ENCODE measurements at regions not wholly inside any gene's neighbourhood (a gene's known extent, or its start where the extent isn't known, plus 50 kb on each side); places are given as distances from the start of the nearest gene placed in this dataset.

GRCh38 chr1:47683401-47683800, 245.6 kb downstream of the FOXD2 start:
- no peaks in the 10 kb centered on the region for H3K36me3 ChIP-seq (ENCODE audit: control insufficient read depth in 2 of 4, insufficient read depth in 4 of 4, low read length in 3 of 4)
- no peak for FAIRE-seq
- CTCF ChIA-PET (ENCODE audit: partially characterized antibody) = interaction anchor here (0.7 to 6.1 kb wide), 5 partner anchors 8 to 251 kb away, joined by 3 to 41 read pairs (median 11); partner anchors contain the start of gene FOXD2

More at GRCh38 chr1:47683401-47683800, 245.6 kb downstream of the FOXD2 start:
- no peak overlapping the region for H3K4me3 ChIP-seq (ENCODE audit: extremely low read depth in 1 of 4, insufficient read depth in 2 of 4, low read depth in 3 of 4, low read length in 4 of 4)
- H3K9me3 ChIP-seq (ENCODE audit: insufficient read depth in 2 of 2, low read depth in 1 of 2, low read length in 1 of 2) = no peaks in the 10 kb centered on the region
- H3K18ac ChIP-seq (ENCODE audit: extremely low read depth, low read length) = no peak overlapping the region
- H3K4ac ChIP-seq (replicated peaks; ENCODE audit: insufficient read length, low read depth, low read length) = no peak overlapping the region
- 96% methylated on average over 3 of the region's 3 CpGs; no CpG with 5 or more reads in 1 of the 2 experiments for WGBS, 2 experiments (ENCODE audit: extremely low coverage in 1 of 2, insufficient coverage in 1 of 2, insufficient read length in 1 of 2, insufficient replicate concordance in 2 of 2, low coverage in 1 of 2, low lambda C conversion rate in 2 of 2, missing lambda C conversion rate in 1 of 2)
- H3K14ac ChIP-seq (ENCODE audit: insufficient read length) = no peak overlapping the region
- TF ChIP-seq TAF1 (IDR thresholded peaks at IDR 0.05; ENCODE audit: low read depth, low read length) (no peak), BACH1 (IDR thresholded peaks at IDR 0.05; ENCODE audit: low read length) (no peak), POU5F1 (IDR thresholded peaks at IDR 0.05; ENCODE audit: low read depth, low read length) (no peak), RFX5 (IDR thresholded peaks at IDR 0.05; ENCODE audit: borderline replicate concordance, low read depth, low read length) (no peak), SP1 (IDR thresholded peaks at IDR 0.05; ENCODE audit: low read depth, low read length) (no peak), SIX5 (IDR thresholded peaks at IDR 0.05; ENCODE audit: low read depth, low read length) (no peak), CBX5 (IDR thresholded peaks at IDR 0.05; ENCODE audit: low read depth, low read length) (no peak), EZH2 (IDR thresholded peaks at IDR 0.05; ENCODE audit: low read depth, low read length, severe bottlenecking) (no peak)
- H2BK15ac ChIP-seq (ENCODE audit: low read length) = no peak overlapping the region
- H2BK20ac ChIP-seq (ENCODE audit: low read length) = no peak overlapping the region
- no peak overlapping the region for H3K9ac ChIP-seq (replicated peaks in 1 of 4; ENCODE audit: extremely low read depth in 1 of 4, low read depth in 3 of 4, low read length in 3 of 4)
- no peak overlapping the region for H3K23ac ChIP-seq (ENCODE audit: insufficient read length)
- no peak overlapping the region for H4K8ac ChIP-seq (ENCODE audit: extremely low read depth, insufficient read depth, low read length)
- no peaks in the 10 kb centered on the region for H4K20me1 ChIP-seq (replicated peaks in 1 of 2; ENCODE audit: control insufficient read depth in 1 of 2, insufficient read depth in 2 of 2, low read length in 2 of 2)
- DNase-seq (ENCODE audit: low read depth in 1 of 2, low spot score in 2 of 2) = peak in 1 of 2 experiments; percentile 16
- no peak overlapping the region for H2BK120ac ChIP-seq (replicated peaks; ENCODE audit: low read depth, low read length)
- H3K56ac ChIP-seq (replicated peaks; ENCODE audit: insufficient read length, low read depth, low read length) = no peak overlapping the region
- H3K79me1 ChIP-seq (ENCODE audit: low read depth, low read length) = no peaks in the 10 kb centered on the region
- H3K4me2 ChIP-seq (ENCODE audit: insufficient read depth in 1 of 2, low read depth in 2 of 2, low read length in 2 of 2) = no peak overlapping the region
- no peaks in the 10 kb centered on the region for H3K27me3 ChIP-seq (replicated peaks in 1 of 4; ENCODE audit: control insufficient read depth in 3 of 4, extremely low read depth in 1 of 4, insufficient read depth in 3 of 4, low read length in 3 of 4)
- H4K91ac ChIP-seq (replicated peaks; ENCODE audit: insufficient read length, low read length) = no peak overlapping the region
- no peaks in the 10 kb centered on the region for H3K23me2 ChIP-seq (ENCODE audit: low read depth, low read length)
- H3K79me2 ChIP-seq (ENCODE audit: control insufficient read depth in 1 of 2, insufficient read depth in 2 of 2, low read length in 2 of 2) = no peaks in the 10 kb centered on the region
- no peak overlapping the region for H4K5ac ChIP-seq (ENCODE audit: insufficient read length, low read depth, low read length)
- H2AFZ ChIP-seq (ENCODE audit: low read length) = no peak overlapping the region
- no peak overlapping the region for H3K27ac ChIP-seq (ENCODE audit: low read depth, low read length)
- no peak overlapping the region for H2AK5ac ChIP-seq (ENCODE audit: low read depth, low read length)
- no peak overlapping the region for H2BK5ac ChIP-seq (ENCODE audit: low read depth, low read length)
- H2BK12ac ChIP-seq (ENCODE audit: low read depth, low read length) = no peak overlapping the region
- peaks cover 9 to 17% (median 13%) of the 10 kb centered on the region in 4 experiments for H3K4me1 ChIP-seq (replicated peaks in 1 of 4; ENCODE audit: control insufficient read depth in 3 of 4, insufficient read depth in 4 of 4, low read length in 3 of 4)
- POLR2A ChIA-PET (ENCODE audit: partially characterized antibody) = no interaction called here

Measured in H1 (cell line).